Breast epithelium (tissue), 3 donors: ENCODE measurements at regions not wholly inside any gene's neighbourhood (a gene's known extent, or its start where the extent isn't known, plus 50 kb on each side); places are given as distances from the start of the nearest gene placed in this dataset.
"Not testable (repeated sequence)": the region's sequence is repeated elsewhere in the genome, so short reads cannot be mapped to it uniquely, and the experiment has no call there.

Experiments
- POLR2AphosphoS5 ChIP-seq, 3 donors: sonication (generic); formaldehyde crosslinking; IDR thresholded peaks; one replicate each; pipeline ENCODE4 v1.6.1; 2017; ENCODE audit warnings: antibody characterized with exemption in 3 of 3
- TF ChIP-seq, protein P1 (sequence below), 3 donors: fragments of 450-650 bp; IDR thresholded peaks; one replicate each; pipeline ENCODE4 v1.5.1; 2016 to 2017; ENCODE audit warnings: antibody characterized with exemption in 3 of 3, mild to moderate bottlenecking in 3 of 3, moderate library complexity in 3 of 3

DNA sequence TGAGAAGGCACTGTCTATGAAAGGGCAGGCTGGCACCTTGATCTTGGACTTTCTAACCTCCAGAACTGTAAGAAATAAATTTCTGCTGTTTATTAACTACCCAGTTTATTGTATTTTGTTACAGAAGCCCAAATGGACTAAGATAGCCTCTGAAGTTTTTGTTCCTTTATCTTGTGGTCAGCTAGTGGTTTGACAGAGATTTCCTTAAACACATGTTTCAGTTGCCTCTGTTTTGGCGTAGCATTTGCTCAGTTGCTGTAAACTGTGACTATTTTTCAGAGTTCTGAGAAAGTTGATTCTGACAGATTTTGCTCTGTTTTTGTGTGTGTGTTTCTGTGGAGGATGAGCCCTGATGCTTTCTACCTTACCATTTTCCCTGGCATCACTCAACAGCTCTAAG, 119.0 kb downstream of the SPATA31A1 start:
- TF ChIP-seq, protein P1, sequence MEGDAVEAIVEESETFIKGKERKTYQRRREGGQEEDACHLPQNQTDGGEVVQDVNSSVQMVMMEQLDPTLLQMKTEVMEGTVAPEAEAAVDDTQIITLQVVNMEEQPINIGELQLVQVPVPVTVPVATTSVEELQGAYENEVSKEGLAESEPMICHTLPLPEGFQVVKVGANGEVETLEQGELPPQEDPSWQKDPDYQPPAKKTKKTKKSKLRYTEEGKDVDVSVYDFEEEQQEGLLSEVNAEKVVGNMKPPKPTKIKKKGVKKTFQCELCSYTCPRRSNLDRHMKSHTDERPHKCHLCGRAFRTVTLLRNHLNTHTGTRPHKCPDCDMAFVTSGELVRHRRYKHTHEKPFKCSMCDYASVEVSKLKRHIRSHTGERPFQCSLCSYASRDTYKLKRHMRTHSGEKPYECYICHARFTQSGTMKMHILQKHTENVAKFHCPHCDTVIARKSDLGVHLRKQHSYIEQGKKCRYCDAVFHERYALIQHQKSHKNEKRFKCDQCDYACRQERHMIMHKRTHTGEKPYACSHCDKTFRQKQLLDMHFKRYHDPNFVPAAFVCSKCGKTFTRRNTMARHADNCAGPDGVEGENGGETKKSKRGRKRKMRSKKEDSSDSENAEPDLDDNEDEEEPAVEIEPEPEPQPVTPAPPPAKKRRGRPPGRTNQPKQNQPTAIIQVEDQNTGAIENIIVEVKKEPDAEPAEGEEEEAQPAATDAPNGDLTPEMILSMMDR (IDR thresholded peaks at IDR 0.05): not testable (repeated sequence)
- TF ChIP-seq POLR2AphosphoS5 (IDR thresholded peaks at IDR 0.05): not testable (repeated sequence)
